ENCODE measurements at regions not wholly inside any gene's neighbourhood (a gene's known extent, or its start where the extent isn't known, plus 50 kb on each side); places are given as distances from the start of the nearest gene placed in this dataset.

DNA sequence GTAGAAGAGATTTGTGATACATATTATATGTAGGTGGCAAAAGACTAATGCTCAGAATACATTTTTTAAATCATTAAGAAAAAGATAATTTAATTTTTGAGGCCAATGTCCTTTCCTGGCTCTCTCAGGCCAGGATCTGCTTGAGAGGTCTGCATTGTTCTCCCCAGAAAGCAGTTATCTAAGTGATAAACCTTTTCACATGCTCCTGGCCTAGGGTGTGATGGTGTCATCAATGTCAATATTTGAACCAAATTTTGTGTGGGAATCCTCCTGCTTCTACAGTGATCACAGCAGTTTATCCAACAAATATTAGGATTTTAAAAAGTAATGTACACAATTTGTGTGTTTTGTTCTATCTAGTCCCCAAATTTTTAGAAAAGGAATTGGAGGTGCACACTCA, 166.6 kb downstream of the DIRAS2 start:
- no peaks in the 10 kb centered on the region for H3K36me3 ChIP-seq (replicated peaks in 1 of 2; ENCODE audit: control insufficient read depth in 1 of 2, insufficient read depth in 2 of 2, low read length in 1 of 2)
- no peak overlapping the region for H3K4me2 ChIP-seq
- DNase-seq: no peak
- H3K27ac ChIP-seq (ENCODE audit: low read depth in 2 of 2, low read length in 1 of 2): no peak overlapping the region
- CTCF ChIA-PET: no interaction called here
- H4K20me1 ChIP-seq (ENCODE audit: insufficient read depth): no peaks in the 10 kb centered on the region
- POLR2A ChIA-PET: no interaction called here
- no peak for TF ChIP-seq NFIC (IDR thresholded peaks at IDR 0.05; ENCODE audit: borderline replicate concordance)
- TF ChIP-seq, protein P1, sequence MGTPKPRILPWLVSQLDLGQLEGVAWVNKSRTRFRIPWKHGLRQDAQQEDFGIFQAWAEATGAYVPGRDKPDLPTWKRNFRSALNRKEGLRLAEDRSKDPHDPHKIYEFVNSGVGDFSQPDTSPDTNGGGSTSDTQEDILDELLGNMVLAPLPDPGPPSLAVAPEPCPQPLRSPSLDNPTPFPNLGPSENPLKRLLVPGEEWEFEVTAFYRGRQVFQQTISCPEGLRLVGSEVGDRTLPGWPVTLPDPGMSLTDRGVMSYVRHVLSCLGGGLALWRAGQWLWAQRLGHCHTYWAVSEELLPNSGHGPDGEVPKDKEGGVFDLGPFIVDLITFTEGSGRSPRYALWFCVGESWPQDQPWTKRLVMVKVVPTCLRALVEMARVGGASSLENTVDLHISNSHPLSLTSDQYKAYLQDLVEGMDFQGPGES (IDR thresholded peaks at IDR 0.05; ENCODE audit: low read depth, low read length): no peak
- H3K9me3 ChIP-seq: no peaks in the 10 kb centered on the region
- H3K4me3 ChIP-seq (ENCODE audit: low read depth in 2 of 2, low read length in 1 of 2): no peak overlapping the region
- H3F3A ChIP-seq (replicated peaks; ENCODE audit: insufficient read depth): no peaks in the 10 kb centered on the region
- H3K4me1 ChIP-seq (ENCODE audit: control insufficient read depth in 1 of 2, insufficient read depth in 2 of 2, low read depth in 1 of 2, low read length in 1 of 2): no peaks in the 10 kb centered on the region; a peak in 1 of 4 replicates
- no peaks in the 10 kb centered on the region for H3K27me3 ChIP-seq (ENCODE audit: insufficient read depth)
- no peak overlapping the region for H3K9ac ChIP-seq
- H2AFZ ChIP-seq (ENCODE audit: low read depth): no peak overlapping the region
- no peaks in the 10 kb centered on the region for H3K9me2 ChIP-seq
- H3K79me2 ChIP-seq (ENCODE audit: insufficient read depth): no peaks in the 10 kb centered on the region

DNA sequence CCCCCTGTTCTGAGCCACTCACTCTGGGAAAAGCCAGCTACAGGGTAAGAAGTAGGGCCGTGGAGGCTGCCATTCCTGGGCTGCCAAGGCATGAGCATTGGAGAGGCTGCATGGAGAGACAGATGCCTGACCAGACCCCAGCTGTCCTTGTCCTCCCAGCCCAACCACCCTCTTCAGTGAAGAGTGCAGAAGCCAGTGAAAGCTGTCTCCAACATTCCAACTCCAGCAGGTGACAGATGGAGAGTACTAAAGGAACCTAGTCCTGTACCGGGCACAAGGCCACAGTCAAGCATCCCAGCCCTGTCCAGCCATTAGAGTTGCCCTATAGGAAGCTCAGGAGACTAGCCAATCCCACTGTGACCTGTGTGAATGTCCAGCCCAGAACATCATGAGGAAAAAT, 165.1 kb downstream of the DIRAS2 start:
- H3K4me1 ChIP-seq (ENCODE audit: control insufficient read depth in 1 of 2, insufficient read depth in 2 of 2, low read depth in 1 of 2, low read length in 1 of 2): no peaks in the 10 kb centered on the region; a peak in 1 of 4 replicates
- H3K9me3 ChIP-seq: no peaks in the 10 kb centered on the region
- no peak for TF ChIP-seq TAF1 (IDR thresholded peaks at IDR 0.05; ENCODE audit: borderline replicate concordance, low read depth, low read length)
- TF ChIP-seq, protein P2, sequence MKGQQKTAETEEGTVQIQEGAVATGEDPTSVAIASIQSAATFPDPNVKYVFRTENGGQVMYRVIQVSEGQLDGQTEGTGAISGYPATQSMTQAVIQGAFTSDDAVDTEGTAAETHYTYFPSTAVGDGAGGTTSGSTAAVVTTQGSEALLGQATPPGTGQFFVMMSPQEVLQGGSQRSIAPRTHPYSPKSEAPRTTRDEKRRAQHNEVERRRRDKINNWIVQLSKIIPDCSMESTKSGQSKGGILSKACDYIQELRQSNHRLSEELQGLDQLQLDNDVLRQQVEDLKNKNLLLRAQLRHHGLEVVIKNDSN (IDR thresholded peaks at IDR 0.05; ENCODE audit: borderline replicate concordance, low read depth): no peak
- no peak for TF ChIP-seq GATA2 (CRISPR knock-in tag; IDR thresholded peaks at IDR 0.05)
- TF ChIP-seq YY1 (IDR thresholded peaks at IDR 0.05; ENCODE audit: low read depth): no peak
- TF ChIP-seq POLR2AphosphoS5 (IDR thresholded peaks at IDR 0.05; ENCODE audit: low read depth, low read length): no peak
- TF ChIP-seq SMC3 (IDR thresholded peaks at IDR 0.05; ENCODE audit: low read depth, low read length): no peak
- TF ChIP-seq, protein P3, sequence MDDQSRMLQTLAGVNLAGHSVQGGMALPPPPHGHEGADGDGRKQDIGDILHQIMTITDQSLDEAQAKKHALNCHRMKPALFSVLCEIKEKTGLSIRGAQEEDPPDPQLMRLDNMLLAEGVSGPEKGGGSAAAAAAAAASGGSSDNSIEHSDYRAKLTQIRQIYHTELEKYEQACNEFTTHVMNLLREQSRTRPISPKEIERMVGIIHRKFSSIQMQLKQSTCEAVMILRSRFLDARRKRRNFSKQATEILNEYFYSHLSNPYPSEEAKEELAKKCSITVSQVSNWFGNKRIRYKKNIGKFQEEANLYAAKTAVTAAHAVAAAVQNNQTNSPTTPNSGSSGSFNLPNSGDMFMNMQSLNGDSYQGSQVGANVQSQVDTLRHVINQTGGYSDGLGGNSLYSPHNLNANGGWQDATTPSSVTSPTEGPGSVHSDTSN (IDR thresholded peaks at IDR 0.05): no peak
- TF ChIP-seq, protein P4, sequence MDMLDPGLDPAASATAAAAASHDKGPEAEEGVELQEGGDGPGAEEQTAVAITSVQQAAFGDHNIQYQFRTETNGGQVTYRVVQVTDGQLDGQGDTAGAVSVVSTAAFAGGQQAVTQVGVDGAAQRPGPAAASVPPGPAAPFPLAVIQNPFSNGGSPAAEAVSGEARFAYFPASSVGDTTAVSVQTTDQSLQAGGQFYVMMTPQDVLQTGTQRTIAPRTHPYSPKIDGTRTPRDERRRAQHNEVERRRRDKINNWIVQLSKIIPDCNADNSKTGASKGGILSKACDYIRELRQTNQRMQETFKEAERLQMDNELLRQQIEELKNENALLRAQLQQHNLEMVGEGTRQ (IDR thresholded peaks at IDR 0.05; ENCODE audit: borderline replicate concordance, low read depth, low read length): no peak
- no peak for TF ChIP-seq TCF12 (IDR thresholded peaks at IDR 0.05)
- no peak for TF ChIP-seq NRF1 (IDR thresholded peaks at IDR 0.05; ENCODE audit: low read depth, low read length)
- TF ChIP-seq RXRA (IDR thresholded peaks at IDR 0.05; ENCODE audit: borderline replicate concordance, low read depth): no peak
- no peak for TF ChIP-seq CHD2 (IDR thresholded peaks at IDR 0.05; ENCODE audit: low read length, partially characterized antibody)
- no peak for TF ChIP-seq TEAD4 (IDR thresholded peaks at IDR 0.05; ENCODE audit: borderline replicate concordance, insufficient read depth)
- no peak for TF ChIP-seq RCOR1 (IDR thresholded peaks at IDR 0.05; ENCODE audit: low read length)
- TF ChIP-seq FOXJ3 (CRISPR knock-in tag; IDR thresholded peaks at IDR 0.05): no peak
- TF ChIP-seq FOSL2 (IDR thresholded peaks at IDR 0.05; ENCODE audit: borderline replicate concordance, low read depth): no peak
- TF ChIP-seq MEF2A (IDR thresholded peaks at IDR 0.05; ENCODE audit: borderline replicate concordance, low read depth): no peak
- no peak for TF ChIP-seq EZH2phosphoT487 (IDR thresholded peaks at IDR 0.05; ENCODE audit: borderline replicate concordance, low read depth)
- TF ChIP-seq RFX5 (IDR thresholded peaks at IDR 0.05; ENCODE audit: low read length): no peak
- H3K79me2 ChIP-seq (ENCODE audit: insufficient read depth): no peaks in the 10 kb centered on the region
- H3K27ac ChIP-seq (ENCODE audit: low read depth in 2 of 2, low read length in 1 of 2): no peak overlapping the region
- no peak overlapping the region for H2AFZ ChIP-seq (ENCODE audit: low read depth)
- no peaks in the 10 kb centered on the region for H3K9me2 ChIP-seq
- ChIA-PET CTCF (no interaction called here), POLR2A (no interaction called here)
- H3K9ac ChIP-seq: no peak overlapping the region
- no peak for DNase-seq
- H3K36me3 ChIP-seq (replicated peaks in 1 of 2; ENCODE audit: control insufficient read depth in 1 of 2, insufficient read depth in 2 of 2, low read length in 1 of 2): no peaks in the 10 kb centered on the region
- 42% methylated on average over 1 of the region's 2 CpGs for WGBS (ENCODE audit: low lambda C conversion rate)
- H3K4me2 ChIP-seq: no peak overlapping the region
- no peaks in the 10 kb centered on the region for H3F3A ChIP-seq (replicated peaks; ENCODE audit: insufficient read depth)
- H4K20me1 ChIP-seq (ENCODE audit: insufficient read depth): no peaks in the 10 kb centered on the region
- H3K4me3 ChIP-seq (ENCODE audit: low read depth in 2 of 2, low read length in 1 of 2): no peak overlapping the region
- no peaks in the 10 kb centered on the region for H3K27me3 ChIP-seq (ENCODE audit: insufficient read depth)

Measured in SK-N-SH (cell line).